Type B pancreatic cell (in vitro differentiated cells): ENCODE measurements at regions not wholly inside any gene's neighbourhood (a gene's known extent, or its start where the extent isn't known, plus 50 kb on each side); places are given as distances from the start of the nearest gene placed in this dataset.
"Not testable (repeated sequence)": the region's sequence is repeated elsewhere in the genome, so short reads cannot be mapped to it uniquely, and the experiment has no call there.

ENCODE experiments used
- DNase-seq: peaks from one replicate; pipeline ENCODE4 v3.0.0; 2021; ENCODE audit warnings: mixed read lengths; ENCODE audit not compliant: unreplicated experiment; ENCODE audit errors: extremely low spot score
- H3K27ac Mint-ChIP-seq: 2 replicates; pipeline ENCODE4 v1.8.0; 2021; ENCODE audit warnings: mild to moderate bottlenecking, mixed read lengths
- H3K27me3 Mint-ChIP-seq: 2 replicates; pipeline ENCODE4 v1.8.0; 2021; ENCODE audit warnings: mixed read lengths
- H3K36me3 Mint-ChIP-seq: 2 replicates; pipeline ENCODE4 v1.8.0; 2021; ENCODE audit warnings: mixed read lengths
- H3K4me1 Mint-ChIP-seq: one replicate; pipeline ENCODE4 v1.8.0; 2021; ENCODE audit warnings: mixed read lengths; ENCODE audit not compliant: unreplicated experiment
- H3K4me3 Mint-ChIP-seq: 2 replicates; pipeline ENCODE4 v1.8.0; 2021; ENCODE audit warnings: mild to moderate bottlenecking, mixed read lengths
- H3K9me3 Mint-ChIP-seq: 2 replicates; pipeline ENCODE4 v1.8.0; 2021; ENCODE audit warnings: mixed read lengths
- CTCF ChIP-seq: fragments of 200-600 bp; sonication (generic); conservative IDR thresholded peaks from 2 replicates; pipeline ENCODE4 v1.5.0; 2021; ENCODE audit warnings: antibody characterized with exemption, mild to moderate bottlenecking

DNA sequence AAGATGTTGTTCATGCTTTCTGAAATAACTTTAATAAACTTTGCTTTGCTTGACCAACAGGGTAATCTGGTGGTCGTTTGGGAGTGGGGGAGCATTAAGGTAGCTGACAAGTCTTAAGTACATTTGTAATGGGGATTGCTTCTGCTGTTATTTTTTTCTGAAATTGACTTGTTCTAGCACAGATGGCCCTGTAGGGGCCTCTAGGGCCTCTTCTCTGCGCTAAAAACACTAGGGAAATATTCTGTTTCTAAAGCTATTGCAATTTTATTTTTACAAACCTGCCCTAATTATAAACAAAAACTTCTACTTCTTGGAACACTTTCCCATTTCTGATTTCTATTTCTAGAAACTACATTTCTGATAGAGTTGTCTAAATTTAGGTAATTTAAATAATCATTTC lies 191.3 kb upstream of the KCNJ3 start:
- Mint-ChIP-seq H3K27ac (no peak overlapping the region), H3K4me1 (peaks cover 4% of the 10 kb centered on the region), H3K27me3 (no peaks in the 10 kb centered on the region), H3K9me3 (peaks cover 4% of the 10 kb centered on the region), H3K4me3 (no peak overlapping the region), H3K36me3 (no peaks in the 10 kb centered on the region)
- DNase-seq = no peak
- TF ChIP-seq CTCF = peak; percentile 55

DNA sequence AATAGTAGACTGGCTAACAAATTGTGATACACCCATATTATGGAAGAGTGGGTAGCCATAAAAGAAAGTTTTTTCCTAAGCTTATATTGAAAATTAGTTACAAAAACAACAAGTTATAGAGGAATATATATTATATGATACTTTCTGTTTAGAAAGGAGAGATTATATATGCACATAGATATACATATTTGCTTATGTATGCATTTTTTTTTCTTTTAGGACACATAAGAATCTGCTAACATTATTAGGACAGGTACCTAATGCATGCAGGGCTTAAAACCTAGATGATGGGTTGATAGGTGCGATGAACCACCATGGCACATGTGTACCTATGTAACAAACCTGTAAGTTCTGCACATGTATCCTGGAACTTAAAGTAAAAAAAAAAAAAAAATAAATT lies 179.6 kb upstream of the KCNJ3 start:
- Mint-ChIP-seq H3K27ac (no peak overlapping the region), H3K36me3 (no peaks in the 10 kb centered on the region), H3K4me1 (no peaks in the 10 kb centered on the region), H3K9me3 (no peaks in the 10 kb centered on the region), H3K4me3 (no peak overlapping the region), H3K27me3 (no peaks in the 10 kb centered on the region)
- no peak for DNase-seq
- no peak for TF ChIP-seq CTCF

GRCh38 chr2:154520951-154521350 lies 177.5 kb upstream of the KCNJ3 start:
- not testable (repeated sequence) for DNase-seq, H3K9me3 Mint-ChIP-seq, H3K36me3 Mint-ChIP-seq, H3K4me3 Mint-ChIP-seq, H3K27ac Mint-ChIP-seq, H3K27me3 Mint-ChIP-seq, H3K4me1 Mint-ChIP-seq

- Mint-ChIP-seq H3K4me3 (no peak overlapping the region), H3K27ac (no peak overlapping the region), H3K27me3 (no peaks in the 10 kb centered on the region), H3K4me1 (no peaks in the 10 kb centered on the region), H3K9me3 (no peaks in the 10 kb centered on the region), H3K36me3 (no peaks in the 10 kb centered on the region)
- no peak for TF ChIP-seq CTCF
- DNase-seq = no peak
Measured at GRCh38 chr2:154526234-154526633, 172.3 kb upstream of the KCNJ3 start.

DNA sequence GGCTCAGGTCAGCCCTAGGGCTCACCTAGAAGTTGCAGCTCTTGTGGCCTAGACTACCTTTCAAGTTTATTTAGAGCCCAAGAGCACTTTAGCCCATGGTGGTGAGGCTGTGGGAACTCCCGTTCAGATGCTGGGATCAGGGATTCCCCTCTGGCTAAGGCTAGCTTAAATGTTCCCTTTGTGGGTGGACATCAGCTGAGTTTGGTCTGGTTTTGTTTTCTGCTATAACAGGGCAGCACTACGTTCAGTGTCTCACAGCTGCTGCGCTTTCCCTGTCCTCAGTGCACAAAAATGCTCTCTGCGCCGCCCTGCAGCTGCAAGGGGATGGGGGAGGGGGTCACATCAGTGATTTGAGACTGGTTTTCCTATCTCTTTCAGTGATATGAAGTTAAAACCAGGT lies 170.5 kb upstream of the KCNJ3 start:
- no peak for TF ChIP-seq CTCF

GRCh38 chr2:154532004-154532403 lies 166.5 kb upstream of the KCNJ3 start:
- H3K4me1 Mint-ChIP-seq = no peaks in the 10 kb centered on the region
- DNase-seq = no peak
- TF ChIP-seq CTCF = no peak
- no peaks in the 10 kb centered on the region for H3K36me3 Mint-ChIP-seq
- no peaks in the 10 kb centered on the region for H3K9me3 Mint-ChIP-seq
- H3K4me3 Mint-ChIP-seq = no peak overlapping the region
- no peaks in the 10 kb centered on the region for H3K27me3 Mint-ChIP-seq
- no peak overlapping the region for H3K27ac Mint-ChIP-seq

More for the DNA sequence above, 170.5 kb upstream of the KCNJ3 start:
- DNase-seq = no peak
- Mint-ChIP-seq H3K4me1 (no peaks in the 10 kb centered on the region), H3K27ac (no peak overlapping the region), H3K27me3 (no peaks in the 10 kb centered on the region), H3K4me3 (no peak overlapping the region), H3K36me3 (no peaks in the 10 kb centered on the region), H3K9me3 (no peaks in the 10 kb centered on the region)
